GM18508 (cell line): ENCODE measurements at regions not wholly inside any gene's neighbourhood (a gene's known extent, or its start where the extent isn't known, plus 50 kb on each side); places are given as distances from the start of the nearest gene placed in this dataset.

Experiments used
- ATAC-seq: cut with Tn5 transposase; IDR thresholded peaks from one replicate; pipeline ENCODE4 v1.9.1; 2021; ENCODE audit warnings: moderate number of reproducible peaks; ENCODE audit not compliant: insufficient read depth, unreplicated experiment

DNA sequence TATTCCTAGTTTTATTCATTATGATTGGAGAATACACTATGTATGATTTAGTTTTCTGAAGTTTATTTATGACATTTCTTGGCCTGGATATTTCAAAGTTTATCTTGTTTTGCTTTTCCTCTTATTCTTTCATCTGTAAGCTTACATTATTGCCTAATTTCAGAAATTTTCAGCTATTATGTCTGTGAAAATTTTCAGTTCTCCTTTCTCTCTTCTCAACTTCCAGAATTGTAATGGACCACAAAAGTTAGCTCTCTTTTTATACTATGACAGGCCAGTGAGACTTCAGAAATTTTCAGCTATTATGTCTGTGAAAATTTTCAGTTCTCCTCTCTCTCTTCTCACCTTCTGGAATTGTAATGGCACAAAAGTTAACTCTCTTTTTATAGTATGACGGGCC is 97.2 kb upstream of the SCN7A start:
- ATAC-seq, result no peak

DNA sequence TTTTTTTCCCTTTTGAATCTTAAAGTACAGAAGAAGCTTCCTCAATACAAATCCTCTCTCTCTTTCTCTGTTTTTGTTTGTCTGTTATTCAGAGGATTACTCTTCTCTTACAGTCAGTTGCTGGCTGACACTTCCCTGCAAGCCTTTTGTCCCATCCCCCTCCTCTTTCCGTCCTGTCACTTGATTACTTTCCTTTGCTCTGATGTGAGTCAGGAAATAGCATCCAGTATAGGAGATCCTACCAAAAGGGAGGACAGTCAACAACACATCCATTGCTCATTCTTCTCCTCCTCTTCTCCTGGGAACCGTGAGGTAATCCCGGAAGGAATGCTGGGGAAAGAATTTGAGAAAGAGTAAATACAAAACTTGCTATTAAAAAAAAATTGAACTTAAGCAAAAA is 79.3 kb upstream of the SCN7A start:
- no peak for ATAC-seq

DNA sequence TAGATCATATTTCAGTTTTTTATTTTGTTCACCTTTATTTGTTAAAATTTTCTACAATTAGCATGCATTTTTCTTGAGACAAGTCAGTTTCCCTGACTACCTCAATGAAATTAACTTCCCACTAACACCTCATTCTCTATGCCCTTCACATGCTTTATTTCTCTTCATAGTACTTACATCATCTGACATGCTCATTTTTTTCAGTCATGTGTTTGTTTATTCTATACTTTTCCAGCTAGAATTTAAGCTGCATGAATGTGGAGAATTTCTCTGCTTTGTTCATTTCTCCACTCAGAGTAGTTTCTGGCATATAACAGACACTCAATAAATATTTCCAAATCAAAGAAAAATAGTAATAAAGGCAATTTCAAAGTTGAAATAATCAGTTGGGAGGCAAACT is 78.9 kb upstream of the SCN7A start:
- no peak for ATAC-seq

DNA sequence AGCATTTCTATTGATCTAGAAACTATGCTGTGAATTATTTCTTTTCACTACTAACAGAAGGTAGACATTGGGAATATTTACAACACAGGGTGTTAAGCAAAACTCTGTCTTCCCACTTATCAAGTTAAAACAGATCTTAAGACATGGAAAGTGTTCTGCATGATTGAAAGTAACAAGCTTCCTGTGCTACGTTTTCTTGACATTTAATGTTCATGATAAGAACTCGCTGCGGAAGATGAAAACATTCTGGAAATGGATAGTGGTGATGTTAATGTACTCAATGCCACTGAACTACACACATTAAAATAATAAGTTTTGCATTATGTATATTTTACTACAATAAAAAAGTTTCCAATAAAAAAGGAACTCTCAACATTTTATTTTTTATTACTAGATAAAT is 74.4 kb upstream of the SCN7A start:
- no peak for ATAC-seq

DNA sequence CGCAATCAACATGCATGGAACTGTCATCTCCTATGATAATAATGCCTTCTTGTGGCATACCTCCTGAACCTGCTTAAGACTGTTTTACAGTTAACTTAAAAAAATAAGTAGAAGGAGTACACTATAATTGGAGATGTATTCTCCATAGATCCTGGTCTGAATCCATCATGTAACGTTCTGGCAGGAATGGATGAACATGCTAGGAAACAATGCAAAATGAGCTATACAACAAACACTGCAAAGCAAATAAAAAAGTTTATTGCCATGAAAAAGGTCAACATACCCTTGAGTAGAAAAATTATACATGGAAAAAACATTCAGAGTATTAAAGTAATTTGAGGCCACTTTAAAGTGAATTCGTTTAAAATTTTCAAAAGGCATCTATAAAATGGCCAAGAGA is 71.5 kb upstream of the SCN7A start:
- ATAC-seq, result no peak

DNA sequence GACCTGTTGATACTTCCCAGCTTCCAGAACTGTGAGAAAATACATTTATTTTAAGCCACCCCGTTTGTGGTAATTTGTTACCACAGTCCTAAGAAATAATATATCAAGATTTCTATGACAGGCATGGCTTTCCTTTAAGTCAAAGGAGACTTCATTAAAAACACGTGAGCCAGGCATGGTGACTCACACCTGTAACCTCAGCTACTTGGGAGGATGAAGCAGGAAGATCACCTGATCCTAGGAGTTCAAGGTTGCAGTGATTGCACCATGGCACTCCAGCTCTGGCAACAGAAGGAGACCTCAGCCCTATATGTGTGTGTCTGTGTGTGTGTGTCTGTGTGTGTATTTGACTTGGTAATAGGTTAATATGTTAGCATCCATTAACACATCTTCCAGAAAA is 69.8 kb upstream of the SCN7A start:
- ATAC-seq, result no peak

DNA sequence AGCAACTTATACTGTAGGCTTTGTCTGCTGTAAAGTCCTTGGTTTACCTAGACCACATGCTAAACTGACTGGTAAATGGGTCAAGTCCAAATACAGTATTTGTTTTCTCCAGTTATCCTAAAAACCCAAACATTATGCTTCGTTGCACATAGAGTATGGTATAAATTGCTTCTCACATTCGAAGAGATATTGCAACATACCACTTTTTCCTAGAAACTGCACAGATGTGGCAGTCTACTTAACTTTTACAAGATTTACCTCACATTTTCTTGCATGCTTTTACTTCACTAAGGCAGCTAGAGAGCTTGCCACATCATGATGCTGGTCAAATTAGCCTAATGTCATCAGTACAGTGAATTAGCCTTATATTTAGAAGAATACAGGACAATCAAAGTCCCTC is 66.0 kb upstream of the SCN7A start:
- ATAC-seq, result no peak

DNA sequence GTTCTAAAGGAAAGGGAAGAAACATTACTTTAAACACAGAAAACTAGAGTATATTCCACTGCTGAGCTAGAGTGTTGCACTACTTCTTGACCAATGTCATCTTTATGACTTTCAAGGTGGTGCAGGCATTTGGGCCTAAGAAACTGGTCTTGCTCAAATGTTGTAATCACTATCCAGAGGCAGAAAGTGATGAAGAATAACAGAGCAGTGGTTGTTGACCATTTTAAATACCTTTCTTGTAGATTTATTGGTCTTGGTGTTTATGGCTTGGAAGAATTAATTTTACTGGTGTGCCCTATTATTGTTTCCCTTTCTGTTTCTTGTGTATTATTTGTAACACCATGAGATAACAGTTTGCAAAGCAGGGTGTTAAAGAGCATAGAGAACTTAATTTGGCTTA is 56.9 kb upstream of the SCN7A start:
- ATAC-seq, result no peak

DNA sequence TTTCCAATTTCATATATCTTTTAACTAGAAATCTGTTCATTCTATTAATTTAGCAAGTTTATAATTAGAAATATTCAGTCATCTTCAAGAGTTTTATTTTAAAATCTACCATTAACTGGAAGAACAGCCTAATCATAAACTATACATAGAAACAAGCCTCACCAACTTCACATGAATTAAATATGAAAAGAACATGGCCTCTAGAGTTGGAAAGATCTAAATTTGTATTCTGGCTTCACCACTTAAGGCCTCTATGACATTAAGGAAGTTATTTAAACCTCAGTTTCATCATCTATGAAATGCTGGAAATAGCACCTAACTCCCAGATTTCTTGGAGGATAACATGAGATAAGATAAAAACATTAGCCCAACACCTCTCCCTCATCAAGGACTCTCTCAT is 51.4 kb upstream of the SCN7A start:
- no peak for ATAC-seq
